GM12891 (cell line): ENCODE measurements at regions not wholly inside any gene's neighbourhood (a gene's known extent, or its start where the extent isn't known, plus 50 kb on each side); places are given as distances from the start of the nearest gene placed in this dataset.

Experiments used
- POLR2A ChIP-seq: IDR thresholded peaks from 2 replicates; pipeline ENCODE4 v1.6.1; 2011; ENCODE audit warnings: low read depth, low read length, control low read depth
- TAF1 ChIP-seq: IDR thresholded peaks from 2 replicates; pipeline ENCODE4 v1.6.1; 2011; ENCODE audit warnings: low read depth, low read length, control low read depth

- TF ChIP-seq TAF1 (no peak), POLR2A (no peak)
Measured at GRCh38 chr4:34158878-34159277, 2085.4 kb downstream of the ARAP2 start.
